ENCODE measurements at regions not wholly inside any gene's neighbourhood (a gene's known extent, or its start where the extent isn't known, plus 50 kb on each side); places are given as distances from the start of the nearest gene placed in this dataset.
"Not testable (repeated sequence)": the region's sequence is repeated elsewhere in the genome, so short reads cannot be mapped to it uniquely, and the experiment has no call there.

- DNase-seq (ENCODE audit: insufficient read length, low spot score) (no peak), FAIRE-seq (no peak)
These were observed 370.9 kb downstream of the AEBP2 start for GRCh38 chr12:19810213-19810612.

GRCh38 chr12:19811922-19812321 lies 372.6 kb downstream of the AEBP2 start:
- DNase-seq (ENCODE audit: insufficient read length, low spot score) (no peak), FAIRE-seq (no peak)

GRCh38 chr12:19819231-19819630 lies 379.9 kb downstream of the AEBP2 start:
- no peak for FAIRE-seq
- no peak for DNase-seq (ENCODE audit: insufficient read length, low spot score)

- FAIRE-seq (no peak), DNase-seq (ENCODE audit: insufficient read length, low spot score) (no peak)
These were observed 383.2 kb downstream of the AEBP2 start for GRCh38 chr12:19822476-19822875.

- not testable (repeated sequence) for FAIRE-seq; DNase-seq (ENCODE audit: insufficient read length, low spot score)
These were observed 384.0 kb downstream of the AEBP2 start for GRCh38 chr12:19823326-19823725.

GRCh38 chr12:19826980-19827550 lies 387.8 kb downstream of the AEBP2 start:
- FAIRE-seq (no peak), DNase-seq (ENCODE audit: insufficient read length, low spot score) (no peak)

- FAIRE-seq, result no peak
- DNase-seq (ENCODE audit: insufficient read length, low spot score), result no peak
These were observed 390.0 kb downstream of the AEBP2 start for GRCh38 chr12:19829100-19829853.

- FAIRE-seq (no peak), DNase-seq (ENCODE audit: insufficient read length, low spot score) (no peak)
These were observed 391.2 kb downstream of the AEBP2 start for GRCh38 chr12:19830446-19830845.

GRCh38 chr12:19833775-19834501 lies 394.6 kb downstream of the AEBP2 start:
- DNase-seq (ENCODE audit: insufficient read length, low spot score) (no peak), FAIRE-seq (no peak)

GRCh38 chr12:19834592-19834991 lies 395.3 kb downstream of the AEBP2 start:
- DNase-seq (ENCODE audit: insufficient read length, low spot score) (no peak), FAIRE-seq (no peak)

- FAIRE-seq (no peak), DNase-seq (ENCODE audit: insufficient read length, low spot score) (no peak)
These were observed 396.8 kb downstream of the AEBP2 start for GRCh38 chr12:19836056-19836455.

- DNase-seq (ENCODE audit: insufficient read length, low spot score) (no peak), FAIRE-seq (no peak)
These were observed 397.2 kb downstream of the AEBP2 start for GRCh38 chr12:19836456-19836855.

- DNase-seq (ENCODE audit: insufficient read length, low spot score) (no peak), FAIRE-seq (no peak)
These were observed 398.3 kb downstream of the AEBP2 start for GRCh38 chr12:19837543-19837942.

GRCh38 chr12:19841451-19841850 lies 402.2 kb downstream of the AEBP2 start:
- DNase-seq (ENCODE audit: insufficient read length, low spot score), result no peak

GRCh38 chr12:19842116-19842515 lies 402.8 kb downstream of the AEBP2 start:
- FAIRE-seq, result no peak
- DNase-seq (ENCODE audit: insufficient read length, low spot score), result no peak

More at GRCh38 chr12:19841451-19841850, 402.2 kb downstream of the AEBP2 start:
- FAIRE-seq, result no peak

- DNase-seq (ENCODE audit: insufficient read length, low spot score) (no peak), FAIRE-seq (no peak)
These were observed 404.9 kb downstream of the AEBP2 start for GRCh38 chr12:19844224-19844623.

- FAIRE-seq, result no peak
- DNase-seq (ENCODE audit: insufficient read length, low spot score), result no peak
These were observed 407.3 kb downstream of the AEBP2 start for GRCh38 chr12:19846574-19846973.

GRCh38 chr12:19847294-19848059 lies 408.2 kb downstream of the AEBP2 start:
- DNase-seq (ENCODE audit: insufficient read length, low spot score) (no peak), FAIRE-seq (no peak)

GRCh38 chr12:19848421-19848820 lies 409.1 kb downstream of the AEBP2 start:
- DNase-seq (ENCODE audit: insufficient read length, low spot score), result no peak

GRCh38 chr12:19849208-19849607 lies 409.9 kb downstream of the AEBP2 start:
- DNase-seq (ENCODE audit: insufficient read length, low spot score) (no peak), FAIRE-seq (no peak)

More at GRCh38 chr12:19848421-19848820, 409.1 kb downstream of the AEBP2 start:
- no peak for FAIRE-seq
